Stomach (tissue), 8 donors: ENCODE measurements at regions not wholly inside any gene's neighbourhood (a gene's known extent, or its start where the extent isn't known, plus 50 kb on each side); places are given as distances from the start of the nearest gene placed in this dataset.

Experiments
- DNase-seq, 2 donors: peaks; one replicate each; pipeline versions ENCODE4 v3.0.0 to v3.0.0-alpha.2; 2013 to 2019
- H3K27ac ChIP-seq, 5 donors: fragments of 200-600 bp in 4 of 5; sonication (generic) in 4 of 5; one replicate each; pipeline ENCODE4 v1.5.1; 2013 to 2019; ENCODE audit warnings: mild to moderate bottlenecking in 1 of 5, moderate library complexity in 1 of 5
- H3K27me3 ChIP-seq, 3 donors: fragments of 200-600 bp; sonication (generic); one replicate each; pipeline ENCODE4 v1.5.1; 2017 to 2019; ENCODE audit warnings: mixed run types in 1 of 3
- H3K36me3 ChIP-seq, 4 donors: fragments of 200-600 bp; sonication (generic); 1 replicate in 3 of 4; 2 replicates in 1 of 4; pipeline ENCODE4 v1.5.1; 2016 to 2019
- H3K4me1 ChIP-seq, 4 donors: fragments of 200-600 bp; sonication (generic); one replicate each; pipeline ENCODE4 v1.5.1; 2016 to 2019
- H3K4me3 ChIP-seq, 4 donors: fragments of 200-600 bp; sonication (generic) in 3 of 4; one replicate each; pipeline ENCODE4 v1.5.1; 2016 to 2019; ENCODE audit warnings: mild to moderate bottlenecking in 1 of 4
- H3K9me3 ChIP-seq, 4 donors: fragments of 200-600 bp; sonication (generic); one replicate each; pipeline ENCODE4 v1.5.1; 2016 to 2019
- CTCF ChIP-seq, 7 experiments: fragments of 450-650 bp in 4 of 7; fragments of 200-600 bp in 3 of 7; sonication (generic) in 3 of 7; IDR thresholded peaks; one replicate each; pipeline ENCODE4 v1.5.1; 2016 to 2019; ENCODE audit warnings: antibody characterized with exemption in 7 of 7, control low read depth in 2 of 7, mild to moderate bottlenecking in 1 of 7
- EP300 ChIP-seq: sonication (generic); formaldehyde crosslinking; IDR thresholded peaks from one replicate; pipeline ENCODE4 v1.6.1; 2017; ENCODE audit warnings: antibody characterized with exemption
- POLR2A ChIP-seq, 4 donors: fragments of 450-650 bp; IDR thresholded peaks; one replicate each; pipeline ENCODE4 v1.6.1; 2016; ENCODE audit warnings: antibody characterized with exemption in 4 of 4, control low read depth in 2 of 4, mild to moderate bottlenecking in 1 of 4, moderate library complexity in 1 of 4
- POLR2AphosphoS5 ChIP-seq, 3 donors: sonication (generic); formaldehyde crosslinking; IDR thresholded peaks; one replicate each; pipeline ENCODE4 v1.6.1; 2016; ENCODE audit warnings: antibody characterized with exemption in 3 of 3
- WGBS, 5 donors: extraction: QIAGEN DNeasy Blood & Tissue Kit in 3 of 5; methylation state at CpG; one replicate each; pipeline versions ENCODE4 v1.1.5 to v1.1.7; 2013 to 2018; 5-methylcytosine and 5-hydroxymethylcytosine counted together
- intact Hi-C: fragments of 100-400 bp; cut with DNase I; formaldehyde crosslinking; loops from one replicate; pipeline ENCODE4 v1.15.1; 2023; ENCODE audit warnings: low total_unique reads
- donor health status: healthy with polysubstance abuse.
- donor health status: Bipolar disorder and iron deficiency.
- donor health status: healthy.

- 60 to 82% (median 81%) methylated on average over 3 of the region's 3 CpGs for WGBS, 5 donors
- DNase-seq: no peak
- TF ChIP-seq POLR2A (IDR thresholded peaks at IDR 0.05): no peak
- TF ChIP-seq EP300: no peak
- TF ChIP-seq CTCF (IDR thresholded peaks at IDR 0.05): no peak
- no peak for TF ChIP-seq POLR2AphosphoS5 (IDR thresholded peaks at IDR 0.05)
- H3K36me3 ChIP-seq: no peaks in the 10 kb centered on the region
- no peak overlapping the region for H3K4me3 ChIP-seq
- no peaks in the 10 kb centered on the region for H3K9me3 ChIP-seq
- intact Hi-C loops: no loop called here
- H3K27me3 ChIP-seq: no peaks in the 10 kb centered on the region
- no peak overlapping the region for H3K27ac ChIP-seq
- peaks cover 0 to 5% (median under 1%) of the 10 kb centered on the region in 4 donors for H3K4me1 ChIP-seq
Measured at GRCh38 chr5:61614606-61615005, 282.5 kb downstream of the ZSWIM6 start.

GRCh38 chr5:61617039-61617438, 285.0 kb downstream of the ZSWIM6 start:
- 82 to 90% (median 88%) methylated on average over 3 of the region's 3 CpGs for WGBS, 5 donors
- Histone ChIP-seq H3K9me3 (no peaks in the 10 kb centered on the region), H3K4me1 (peaks cover 18 to 29% (median 21%) of the 10 kb centered on the region in 4 donors), H3K4me3 (no peak overlapping the region), H3K27me3 (no peaks in the 10 kb centered on the region), H3K27ac (no peak overlapping the region), H3K36me3 (no peaks in the 10 kb centered on the region)
- intact Hi-C loops: no loop called here
- no peak for DNase-seq
- TF ChIP-seq POLR2A (IDR thresholded peaks at IDR 0.05) (no peak), POLR2AphosphoS5 (IDR thresholded peaks at IDR 0.05) (no peak), EP300 (no peak), CTCF (IDR thresholded peaks at IDR 0.05) (no peak)

- Histone ChIP-seq H3K4me3 (no peak overlapping the region), H3K36me3 (no peaks in the 10 kb centered on the region), H3K27me3 (no peaks in the 10 kb centered on the region), H3K27ac (no peak overlapping the region), H3K9me3 (no peaks in the 10 kb centered on the region), H3K4me1 (peaks cover 18 to 32% (median 21%) of the 10 kb centered on the region in 4 donors)
- WGBS, 5 donors: 84 to 94% (median 92%) methylated on average over 2 of the region's 2 CpGs
- no peak for DNase-seq
- TF ChIP-seq CTCF (IDR thresholded peaks at IDR 0.05) (no peak), POLR2AphosphoS5 (IDR thresholded peaks at IDR 0.05) (no peak), POLR2A (IDR thresholded peaks at IDR 0.05) (no peak), EP300 (no peak)
- intact Hi-C loops: no loop called here
Measured at GRCh38 chr5:61617995-61618525, 286.0 kb downstream of the ZSWIM6 start.

GRCh38 chr5:61618577-61618976, 286.5 kb downstream of the ZSWIM6 start:
- peak overlapping the region in 1 of 5 donors; percentile 89 for H3K27ac ChIP-seq
- H3K9me3 ChIP-seq: no peaks in the 10 kb centered on the region
- no peak for TF ChIP-seq POLR2A (IDR thresholded peaks at IDR 0.05)
- TF ChIP-seq EP300: no peak
- TF ChIP-seq CTCF (IDR thresholded peaks at IDR 0.05): no peak
- no peak for TF ChIP-seq POLR2AphosphoS5 (IDR thresholded peaks at IDR 0.05)
- 94 to 98% (median 96%) methylated on average over 4 of the region's 4 CpGs for WGBS, 5 donors
- H3K4me3 ChIP-seq: no peak overlapping the region
- intact Hi-C loops: no loop called here
- peaks cover 18 to 35% (median 21%) of the 10 kb centered on the region in 4 donors for H3K4me1 ChIP-seq
- DNase-seq: no peak
- H3K27me3 ChIP-seq: no peaks in the 10 kb centered on the region
- H3K36me3 ChIP-seq: no peaks in the 10 kb centered on the region
